Osteocyte (in vitro differentiated cells): ENCODE measurements at regions not wholly inside any gene's neighbourhood (a gene's known extent, or its start where the extent isn't known, plus 50 kb on each side); places are given as distances from the start of the nearest gene placed in this dataset.

Experiments
- DNase-seq: peaks from one replicate; pipeline ENCODE4 v3.0.0; 2021; ENCODE audit warnings: mixed read lengths; ENCODE audit not compliant: unreplicated experiment; ENCODE audit errors: extremely low spot score
- H3K27ac Mint-ChIP-seq: one replicate; pipeline ENCODE4 v1.8.0; 2021; ENCODE audit warnings: mild to moderate bottlenecking, mixed read lengths; ENCODE audit not compliant: unreplicated experiment
- H3K27me3 Mint-ChIP-seq: one replicate; pipeline ENCODE4 v1.8.0; 2021; ENCODE audit warnings: mixed read lengths; ENCODE audit not compliant: unreplicated experiment
- H3K36me3 Mint-ChIP-seq: one replicate; pipeline ENCODE4 v1.8.0; 2021; ENCODE audit warnings: mixed read lengths; ENCODE audit not compliant: unreplicated experiment
- H3K4me1 Mint-ChIP-seq: one replicate; pipeline ENCODE4 v1.8.0; 2021; ENCODE audit warnings: mixed read lengths; ENCODE audit not compliant: unreplicated experiment
- H3K4me3 Mint-ChIP-seq: one replicate; pipeline ENCODE4 v1.8.0; 2021; ENCODE audit warnings: mild to moderate bottlenecking, moderate library complexity, mixed read lengths; ENCODE audit not compliant: unreplicated experiment
- H3K9me3 Mint-ChIP-seq: one replicate; pipeline ENCODE4 v1.8.0; 2021; ENCODE audit warnings: mixed read lengths; ENCODE audit not compliant: unreplicated experiment
- TF ChIP-seq, protein P1 (sequence below): fragments of 200-600 bp; sonication (generic); IDR thresholded peaks from 2 replicates; pipeline ENCODE4 v1.5.0; 2021; ENCODE audit warnings: antibody characterized with exemption, mild to moderate bottlenecking, moderate library complexity

DNA sequence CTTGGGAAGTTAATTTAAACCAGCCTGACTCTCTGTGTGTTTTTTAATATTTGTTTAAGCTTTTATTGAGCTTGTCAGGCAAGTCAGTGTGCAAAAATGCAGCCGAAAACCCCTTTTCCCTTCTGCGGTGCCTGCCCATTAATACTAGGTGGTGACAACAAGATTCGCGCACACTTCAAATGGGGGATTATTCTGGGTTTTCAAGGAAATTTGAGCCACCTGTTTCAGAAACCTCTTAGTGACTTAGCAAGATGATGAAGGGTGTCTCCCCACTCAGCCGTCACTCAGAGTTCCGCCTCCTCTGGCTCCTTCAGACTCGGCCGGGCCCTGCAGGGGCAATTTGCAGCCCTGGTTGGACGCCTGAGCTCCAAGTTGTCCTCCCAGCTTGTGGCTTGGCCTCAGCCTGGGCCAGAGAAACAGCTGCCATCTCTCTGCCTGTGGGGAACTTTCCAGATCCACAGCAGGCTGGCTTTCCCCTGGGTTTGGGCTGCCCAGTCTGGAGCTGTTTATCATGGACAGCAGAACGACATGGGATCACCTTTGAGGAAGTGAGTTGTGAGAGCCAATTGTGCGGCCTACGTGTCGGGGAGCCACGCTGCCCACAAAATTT, 75.9 kb downstream of the SPRY4 start:
- peaks cover 10% of the 10 kb centered on the region for H3K4me1 Mint-ChIP-seq
- TF ChIP-seq, protein P1, sequence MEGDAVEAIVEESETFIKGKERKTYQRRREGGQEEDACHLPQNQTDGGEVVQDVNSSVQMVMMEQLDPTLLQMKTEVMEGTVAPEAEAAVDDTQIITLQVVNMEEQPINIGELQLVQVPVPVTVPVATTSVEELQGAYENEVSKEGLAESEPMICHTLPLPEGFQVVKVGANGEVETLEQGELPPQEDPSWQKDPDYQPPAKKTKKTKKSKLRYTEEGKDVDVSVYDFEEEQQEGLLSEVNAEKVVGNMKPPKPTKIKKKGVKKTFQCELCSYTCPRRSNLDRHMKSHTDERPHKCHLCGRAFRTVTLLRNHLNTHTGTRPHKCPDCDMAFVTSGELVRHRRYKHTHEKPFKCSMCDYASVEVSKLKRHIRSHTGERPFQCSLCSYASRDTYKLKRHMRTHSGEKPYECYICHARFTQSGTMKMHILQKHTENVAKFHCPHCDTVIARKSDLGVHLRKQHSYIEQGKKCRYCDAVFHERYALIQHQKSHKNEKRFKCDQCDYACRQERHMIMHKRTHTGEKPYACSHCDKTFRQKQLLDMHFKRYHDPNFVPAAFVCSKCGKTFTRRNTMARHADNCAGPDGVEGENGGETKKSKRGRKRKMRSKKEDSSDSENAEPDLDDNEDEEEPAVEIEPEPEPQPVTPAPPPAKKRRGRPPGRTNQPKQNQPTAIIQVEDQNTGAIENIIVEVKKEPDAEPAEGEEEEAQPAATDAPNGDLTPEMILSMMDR: no peak
- H3K27ac Mint-ChIP-seq: no peak overlapping the region

DNA sequence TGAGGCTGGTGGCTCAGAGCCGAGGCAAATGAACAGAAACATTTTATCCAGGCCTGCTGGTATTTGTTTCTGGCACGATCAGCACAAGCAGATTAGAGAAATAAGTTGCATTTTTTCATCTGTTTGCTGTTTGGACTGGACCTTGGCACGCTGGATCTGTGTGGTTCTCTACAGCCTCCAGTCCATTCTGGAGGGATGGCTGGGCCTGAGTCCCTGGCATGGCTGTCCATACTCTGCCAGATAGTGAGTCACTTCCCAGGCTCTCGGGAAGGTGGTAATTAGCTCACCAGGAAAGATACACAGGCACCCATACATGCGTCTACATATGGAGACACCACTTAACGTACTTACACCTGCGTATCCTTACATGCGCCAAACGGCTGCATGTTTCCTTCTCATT, 78.6 kb downstream of the SPRY4 start:
- TF ChIP-seq, protein P1: no peak
- no peak overlapping the region for H3K4me3 Mint-ChIP-seq
- H3K36me3 Mint-ChIP-seq: no peaks in the 10 kb centered on the region

More for the DNA sequence above, 75.9 kb downstream of the SPRY4 start:
- Mint-ChIP-seq H3K4me3 (no peak overlapping the region), H3K36me3 (no peaks in the 10 kb centered on the region), H3K9me3 (no peaks in the 10 kb centered on the region), H3K27me3 (no peaks in the 10 kb centered on the region)
- no peak for DNase-seq

DNA sequence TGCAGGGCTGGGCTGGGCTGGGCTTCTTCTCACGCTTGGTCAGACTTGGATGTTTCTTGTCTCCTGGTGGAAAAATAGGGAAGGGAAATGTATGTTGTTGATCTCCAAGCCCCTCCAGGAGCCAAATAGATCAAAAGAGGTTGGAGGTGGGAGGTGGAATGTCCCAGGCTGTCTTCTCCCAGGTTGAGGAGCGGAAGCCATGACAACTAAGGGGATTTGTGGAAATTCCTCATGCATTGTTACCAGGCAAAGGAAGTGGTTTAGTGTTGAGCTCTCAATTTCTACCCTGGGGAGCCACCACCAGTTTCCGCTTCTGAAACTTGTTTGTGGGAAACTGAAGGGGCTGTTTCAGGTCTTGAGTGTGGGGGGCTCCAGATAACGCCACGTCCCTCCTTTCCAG, 79.0 kb downstream of the SPRY4 start:
- H3K36me3 Mint-ChIP-seq: no peaks in the 10 kb centered on the region
- H3K9me3 Mint-ChIP-seq: peaks cover 4% of the 10 kb centered on the region
- TF ChIP-seq, protein P1: no peak
- DNase-seq: no peak
- H3K4me1 Mint-ChIP-seq: peaks cover 10% of the 10 kb centered on the region
- H3K4me3 Mint-ChIP-seq: no peak overlapping the region
- no peak overlapping the region for H3K27ac Mint-ChIP-seq
- peaks cover 3% of the 10 kb centered on the region for H3K27me3 Mint-ChIP-seq

More for the DNA sequence above, 78.6 kb downstream of the SPRY4 start:
- Mint-ChIP-seq H3K27me3 (peaks cover 3% of the 10 kb centered on the region), H3K9me3 (peaks cover 4% of the 10 kb centered on the region), H3K27ac (no peak overlapping the region), H3K4me1 (peaks cover 10% of the 10 kb centered on the region)
- no peak for DNase-seq

DNA sequence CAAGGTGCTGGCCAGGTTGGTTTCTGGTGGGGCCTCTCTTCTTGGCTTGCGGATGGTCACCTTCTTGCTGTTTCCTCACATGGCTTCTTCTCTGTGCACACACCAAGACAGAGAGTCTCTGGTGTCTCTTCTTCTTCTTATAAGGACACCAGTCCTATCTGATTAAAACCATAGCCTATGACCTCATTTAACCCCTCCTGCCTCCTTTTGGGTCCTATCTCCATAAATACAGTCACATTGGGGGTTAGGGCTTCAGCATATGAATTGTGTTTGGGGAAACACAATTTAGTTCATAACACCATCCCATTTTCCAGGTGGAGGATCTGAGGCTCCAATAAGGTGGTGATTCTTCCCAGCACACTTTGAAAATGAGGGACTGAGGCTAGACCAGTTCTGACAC, 80.4 kb downstream of the SPRY4 start:
- Mint-ChIP-seq H3K27ac (no peak overlapping the region), H3K36me3 (no peaks in the 10 kb centered on the region), H3K4me1 (peaks cover 10% of the 10 kb centered on the region), H3K27me3 (peaks cover 3% of the 10 kb centered on the region), H3K9me3 (peaks cover 4% of the 10 kb centered on the region), H3K4me3 (no peak overlapping the region)
- TF ChIP-seq, protein P1: no peak
- no peak for DNase-seq

DNA sequence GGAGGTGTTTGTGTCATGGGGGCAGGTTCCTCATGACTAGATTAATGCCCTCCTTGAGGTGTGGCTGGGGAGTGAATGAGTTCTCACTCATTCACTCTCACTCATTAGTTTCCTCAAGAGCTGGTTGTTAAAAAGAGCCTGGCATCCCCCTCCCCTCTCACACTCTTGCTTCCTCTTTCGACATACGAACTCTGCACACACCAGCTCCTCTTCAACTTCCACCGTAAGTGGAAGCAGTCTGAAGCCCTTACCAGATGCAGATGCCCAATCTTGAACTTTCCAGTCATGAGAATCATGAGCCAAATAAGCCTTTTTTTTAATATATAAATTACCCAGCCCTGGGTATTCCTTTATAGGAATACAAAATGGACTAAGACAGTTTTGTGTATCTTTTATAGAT, 82.5 kb downstream of the SPRY4 start:
- Mint-ChIP-seq H3K9me3 (peaks cover 4% of the 10 kb centered on the region), H3K4me3 (no peak overlapping the region), H3K27me3 (peaks cover 5% of the 10 kb centered on the region), H3K36me3 (no peaks in the 10 kb centered on the region), H3K27ac (no peak overlapping the region), H3K4me1 (no peaks in the 10 kb centered on the region)
- TF ChIP-seq, protein P1: no peak
- DNase-seq: no peak
